ENCODE measurements at regions not wholly inside any gene's neighbourhood (a gene's known extent, or its start where the extent isn't known, plus 50 kb on each side); places are given as distances from the start of the nearest gene placed in this dataset.

GRCh38 chr1:195328102-195328501, 1280.1 kb downstream of the KCNT2 start:
- DNase-seq = peak in 1 of 2 experiments; percentile 10

GRCh38 chr1:195327361-195327760, 1280.9 kb downstream of the KCNT2 start:
- DNase-seq = no peak

GRCh38 chr1:195326325-195326724, 1281.9 kb downstream of the KCNT2 start:
- DNase-seq = no peak

- no peak for DNase-seq
Observed at GRCh38 chr1:195325181-195325580, 1283.1 kb downstream of the KCNT2 start.

GRCh38 chr1:195306281-195306680, 1302.0 kb downstream of the KCNT2 start:
- DNase-seq = no peak

- DNase-seq = no peak
Observed at GRCh38 chr1:195294911-195295310, 1313.3 kb downstream of the KCNT2 start.

- DNase-seq = no peak
Observed at GRCh38 chr1:195278644-195279043, 1329.6 kb downstream of the KCNT2 start.

- no peak for DNase-seq
Observed at GRCh38 chr1:195275710-195276109, 1332.5 kb downstream of the KCNT2 start.

GRCh38 chr1:195251900-195252299, 1356.3 kb downstream of the KCNT2 start:
- no peak for DNase-seq

GRCh38 chr1:195243492-195243891, 1364.7 kb downstream of the KCNT2 start:
- DNase-seq = no peak

GRCh38 chr1:195241066-195241465, 1367.2 kb downstream of the KCNT2 start:
- no peak for DNase-seq

- DNase-seq = no peak
Observed at GRCh38 chr1:195238313-195238712, 1369.9 kb downstream of the KCNT2 start.

GRCh38 chr1:195236991-195237889, 1371.0 kb downstream of the KCNT2 start:
- no peak for DNase-seq

GRCh38 chr1:195218428-195219212, 1389.6 kb downstream of the KCNT2 start:
- no peak for DNase-seq

GRCh38 chr1:195202241-195202640, 1406.0 kb downstream of the KCNT2 start:
- DNase-seq = no peak

- no peak for DNase-seq
Observed at GRCh38 chr1:195200772-195201171, 1407.5 kb downstream of the KCNT2 start.

GRCh38 chr1:195197116-195197515, 1411.1 kb downstream of the KCNT2 start:
- DNase-seq = no peak

GRCh38 chr1:195195423-195196057, 1412.7 kb downstream of the KCNT2 start:
- no peak for DNase-seq

GRCh38 chr1:195193134-195193533, 1415.1 kb downstream of the KCNT2 start:
- no peak for DNase-seq

GRCh38 chr1:195188821-195189220, 1419.4 kb downstream of the KCNT2 start:
- DNase-seq = no peak

- DNase-seq = no peak
Observed at GRCh38 chr1:195186544-195186943, 1421.7 kb downstream of the KCNT2 start.

GRCh38 chr1:195185736-195186135, 1422.5 kb downstream of the KCNT2 start:
- no peak for DNase-seq

- no peak for DNase-seq
Observed at GRCh38 chr1:195185321-195185720, 1422.9 kb downstream of the KCNT2 start.

GRCh38 chr1:195173753-195174152, 1434.5 kb downstream of the KCNT2 start:
- DNase-seq = no peak

Data from AML-193 (cell line).